COLO668 (cell line): ENCODE measurements at regions not wholly inside any gene's neighbourhood (a gene's known extent, or its start where the extent isn't known, plus 50 kb on each side); places are given as distances from the start of the nearest gene placed in this dataset.
"Not testable (repeated sequence)": the region's sequence is repeated elsewhere in the genome, so short reads cannot be mapped to it uniquely, and the experiment has no call there.

Source experiments
- DNase-seq: peaks from one replicate; lab custom pipeline; 2025; ENCODE audit not compliant: unreplicated experiment; lab: John Stamatoyannopoulos, UW

GRCh38 chr7:138169441-138169851, 93.2 kb downstream of the AKR1D1 start:
- DNase-seq, result no peak

- no peak for DNase-seq
Observed at GRCh38 chr7:138170298-138170697, 94.0 kb downstream of the AKR1D1 start.

- DNase-seq, result no peak
Observed at GRCh38 chr7:138170959-138171703, 94.9 kb downstream of the AKR1D1 start.

GRCh38 chr7:138173548-138173947, 97.3 kb downstream of the AKR1D1 start:
- no peak for DNase-seq

GRCh38 chr7:138176060-138176459, 99.8 kb downstream of the AKR1D1 start:
- no peak for DNase-seq

GRCh38 chr7:138184191-138184590, 107.9 kb downstream of the AKR1D1 start:
- no peak for DNase-seq

GRCh38 chr7:138185132-138185908, 109.1 kb downstream of the AKR1D1 start:
- DNase-seq, result no peak

GRCh38 chr7:138186951-138187351, 110.7 kb downstream of the AKR1D1 start:
- no peak for DNase-seq

GRCh38 chr7:138188290-138188858, 112.1 kb downstream of the AKR1D1 start:
- no peak for DNase-seq

GRCh38 chr7:138194567-138194966, 118.3 kb downstream of the AKR1D1 start:
- no peak for DNase-seq

GRCh38 chr7:138195151-138195571, 118.9 kb downstream of the AKR1D1 start:
- DNase-seq, result no peak

GRCh38 chr7:138196503-138196946, 120.3 kb downstream of the AKR1D1 start:
- DNase-seq, result not testable (repeated sequence)

GRCh38 chr7:138196971-138197896, 121.0 kb downstream of the AKR1D1 start:
- DNase-seq, result no peak

- DNase-seq, result no peak
Observed at GRCh38 chr7:138204285-138204981, 128.2 kb downstream of the AKR1D1 start.

- no peak for DNase-seq
Observed at GRCh38 chr7:138204982-138205298, 128.7 kb downstream of the AKR1D1 start.

- DNase-seq, result no peak
Observed at GRCh38 chr7:138205614-138206150, 129.4 kb downstream of the AKR1D1 start.

GRCh38 chr7:138207555-138207971, 131.3 kb downstream of the AKR1D1 start:
- DNase-seq, result no peak

GRCh38 chr7:138208142-138208570, 131.9 kb downstream of the AKR1D1 start:
- no peak for DNase-seq

- no peak for DNase-seq
Observed at GRCh38 chr7:138208864-138209263, 132.6 kb downstream of the AKR1D1 start.

GRCh38 chr7:138212314-138212713, 136.1 kb downstream of the AKR1D1 start:
- DNase-seq, result no peak
